Hepatic stellate cell (primary cell): ENCODE measurements at regions not wholly inside any gene's neighbourhood (a gene's known extent, or its start where the extent isn't known, plus 50 kb on each side); places are given as distances from the start of the nearest gene placed in this dataset.

Experiments used
- DNase-seq: peaks from one replicate; pipeline ENCODE4 v3.0.0; 2011; ENCODE audit warnings: low spot score

GRCh38 chr14:54312166-54312801 is 84.5 kb upstream of the CDKN3 start:
- DNase-seq: peak; percentile 56

- DNase-seq: no peak
These were observed 82.3 kb upstream of the CDKN3 start for GRCh38 chr14:54314365-54315104.

- no peak for DNase-seq
These were observed 80.2 kb upstream of the CDKN3 start for GRCh38 chr14:54316652-54317051.

- no peak for DNase-seq
These were observed 79.4 kb upstream of the CDKN3 start for GRCh38 chr14:54317391-54317790.

- DNase-seq: no peak
These were observed 74.6 kb upstream of the CDKN3 start for GRCh38 chr14:54322246-54322645.

- no peak for DNase-seq
These were observed 74.0 kb upstream of the CDKN3 start for GRCh38 chr14:54322701-54323337.

- DNase-seq: no peak
These were observed 71.0 kb upstream of the CDKN3 start for GRCh38 chr14:54325766-54326165.

- peak; percentile 45 for DNase-seq
These were observed 67.6 kb upstream of the CDKN3 start for GRCh38 chr14:54329082-54329695.

- DNase-seq: no peak
These were observed 65.9 kb upstream of the CDKN3 start for GRCh38 chr14:54330876-54331275.

- no peak for DNase-seq
These were observed 65.3 kb upstream of the CDKN3 start for GRCh38 chr14:54331516-54331915.

GRCh38 chr14:54332490-54332889 is 64.3 kb upstream of the CDKN3 start:
- DNase-seq: no peak

- no peak for DNase-seq
These were observed 63.3 kb upstream of the CDKN3 start for GRCh38 chr14:54333511-54333910.

- DNase-seq: no peak
These were observed 61.1 kb upstream of the CDKN3 start for GRCh38 chr14:54335569-54336155.

GRCh38 chr14:54337314-54337713 is 59.5 kb upstream of the CDKN3 start:
- DNase-seq: no peak

- peak; percentile 10 for DNase-seq
These were observed 58.0 kb upstream of the CDKN3 start for GRCh38 chr14:54338696-54339317.

- no peak for DNase-seq
These were observed 57.0 kb upstream of the CDKN3 start for GRCh38 chr14:54339771-54340170.

GRCh38 chr14:54342806-54343205 is 54.0 kb upstream of the CDKN3 start:
- no peak for DNase-seq

- DNase-seq: no peak
These were observed 53.3 kb upstream of the CDKN3 start for GRCh38 chr14:54343272-54344121.

GRCh38 chr14:54344445-54344844 is 52.4 kb upstream of the CDKN3 start:
- no peak for DNase-seq

GRCh38 chr14:54346257-54346656 is 50.5 kb upstream of the CDKN3 start:
- DNase-seq: no peak
